Panc1 (cell line): ENCODE measurements at regions not wholly inside any gene's neighbourhood (a gene's known extent, or its start where the extent isn't known, plus 50 kb on each side); places are given as distances from the start of the nearest gene placed in this dataset.

Source experiments
- ATAC-seq: fragments of 200-7000 bp; cut with Tn5 transposase; 2 replicates; pipeline ENCODE4 v1.9.1; 2020; ENCODE audit warnings: mild to moderate bottlenecking, moderate library complexity
- BruUV-seq: library from RNA; stranded (reverse); fragments of 400-500 nt; replicated peaks from 2 replicates; lab custom pipeline; 2021; lab: Mats Ljungman, UMichigan
- CTCF ChIA-PET: fragments of 300-600 bp; sonication (Branson Sonifier 250); formaldehyde crosslinking; loops from one replicate; lab custom pipeline; 2022; ENCODE audit warnings: antibody characterized with exemption; lab: Charles Lee
- POLR2A ChIA-PET: fragments of 300-600 bp; sonication (Branson Sonifier 250); formaldehyde crosslinking; loops from one replicate; lab custom pipeline; 2022; ENCODE audit warnings: antibody characterized with exemption; lab: Charles Lee
- DNase-seq: peaks from one replicate; pipeline ENCODE4 v3.0.0-alpha.2; 2010; ENCODE audit warnings: low read depth, low spot score
- H3K27ac ChIP-seq: 2 replicates; pipeline ENCODE4 v1.5.1; 2011; ENCODE audit warnings: mild to moderate bottlenecking, low read length, inconsistent platforms
- H3K27me3 ChIP-seq: fragments of 200-500 bp; sonication (Bioruptor generic); 2 replicates; pipeline ENCODE4 v1.6.0; 2014; ENCODE audit warnings: low read length, inconsistent platforms; ENCODE audit not compliant: control insufficient read depth, insufficient read depth
- H3K36me3 ChIP-seq: fragments of 200-500 bp; sonication (Bioruptor generic); 2 replicates; pipeline ENCODE4 v1.5.1; 2014; ENCODE audit warnings: inconsistent platforms, mild to moderate bottlenecking, low read length, moderate library complexity; ENCODE audit not compliant: control insufficient read depth, insufficient read depth
- H3K4me1 ChIP-seq: 2 replicates; pipeline ENCODE4 v1.5.1; 2011; ENCODE audit warnings: inconsistent platforms, mild to moderate bottlenecking, low read length, moderate library complexity; ENCODE audit not compliant: control insufficient read depth, insufficient read depth
- H3K4me3 ChIP-seq, 2 experiments: 2 replicates each; pipeline ENCODE4 v1.5.1; 2011 to 2012; ENCODE audit warnings: low read depth in 2 of 2, low read length in 2 of 2, mild to moderate bottlenecking in 2 of 2, inconsistent platforms in 1 of 2, moderate library complexity in 1 of 2
- H3K9me3 ChIP-seq: fragments of 200-500 bp; sonication (Bioruptor generic); 2 replicates; pipeline ENCODE4 v1.5.1; 2014; ENCODE audit warnings: low read depth, mild to moderate bottlenecking, inconsistent platforms, low read length, moderate library complexity; ENCODE audit not compliant: control insufficient read depth, insufficient read depth
- CTCF ChIP-seq: fragments of 450-650 bp; IDR thresholded peaks from 2 replicates; pipeline ENCODE4 v1.5.1; 2017; ENCODE audit warnings: mild to moderate bottlenecking
- POLR2AphosphoS5 ChIP-seq: IDR thresholded peaks from 2 replicates; pipeline ENCODE4 v1.6.1; 2012; ENCODE audit warnings: mild to moderate bottlenecking, low read depth, low read length, moderate library complexity
- REST ChIP-seq, 2 experiments: IDR thresholded peaks; 2 replicates each; pipeline ENCODE4 v1.6.1; 2011 to 2012; ENCODE audit warnings: low read depth in 2 of 2, control low read depth in 1 of 2, low read length in 1 of 2, mild to moderate bottlenecking in 1 of 2, moderate library complexity in 1 of 2; ENCODE audit not compliant: insufficient read depth in 1 of 2
- SIN3A ChIP-seq: IDR thresholded peaks from 2 replicates; pipeline ENCODE4 v1.6.1; 2012; ENCODE audit warnings: low read depth, mild to moderate bottlenecking, low read length, moderate library complexity, borderline replicate concordance; ENCODE audit not compliant: insufficient read depth
- TCF7L2 ChIP-seq: IDR thresholded peaks from 2 replicates; pipeline ENCODE4 v1.6.1; 2011; ENCODE audit warnings: mild to moderate bottlenecking, low read depth, low read length, inconsistent platforms
- in situ Hi-C: cut with HindIII; loops from 2 replicates; pipeline ENCODE4 v1.10.0; 2016; ENCODE audit warnings: low sequenced_read_pairs, low pct_unique_long_range_greater_than_20kb
- intact Hi-C: fragments of 100-400 bp; cut with micrococcal nuclease; formaldehyde crosslinking; loops from one replicate; pipeline ENCODE4 v1.10.0; 2022; ENCODE audit not compliant: unreplicated experiment

- in situ Hi-C loops, result no loop called here
- CTCF ChIA-PET, result no interaction called here
- DNase-seq, result no peak
Observed at GRCh38 chr2:236674646-236675045, 105.0 kb downstream of the ACKR3 start.

GRCh38 chr2:236675051-236675450 lies 105.4 kb downstream of the ACKR3 start:
- Histone ChIP-seq H3K4me3 (no peak overlapping the region), H3K27ac (no peak overlapping the region), H3K27me3 (peaks cover 18% of the 10 kb centered on the region), H3K4me1 (no peaks in the 10 kb centered on the region), H3K9me3 (no peaks in the 10 kb centered on the region), H3K36me3 (no peaks in the 10 kb centered on the region)
- DNase-seq, result no peak
- ChIA-PET POLR2A (no interaction called here), CTCF (no interaction called here)
- BruUV-seq, result no TSS peak
- TF ChIP-seq CTCF, result no peak
- no peak for TF ChIP-seq SIN3A
- TF ChIP-seq TCF7L2, result no peak
- TF ChIP-seq POLR2AphosphoS5, result no peak
- TF ChIP-seq REST (IDR thresholded peaks at IDR 0.05; ENCODE audit: insufficient read depth in 1 of 2, low read depth in 2 of 2, low read length in 1 of 2), result no peak
- in situ Hi-C loops (no loop called here), intact Hi-C loops (no loop called here)
- no peak for ATAC-seq

More at GRCh38 chr2:236674646-236675045, 105.0 kb downstream of the ACKR3 start:
- Histone ChIP-seq H3K27me3 (peaks cover 18% of the 10 kb centered on the region), H3K4me1 (no peaks in the 10 kb centered on the region), H3K36me3 (no peaks in the 10 kb centered on the region), H3K4me3 (no peak overlapping the region), H3K27ac (no peak overlapping the region), H3K9me3 (no peaks in the 10 kb centered on the region)
- no peak for ATAC-seq
- BruUV-seq, result no TSS peak
- TF ChIP-seq SIN3A (no peak), CTCF (no peak), POLR2AphosphoS5 (no peak)
- intact Hi-C loops, result no loop called here
- POLR2A ChIA-PET, result no interaction called here
